ENCODE measurements at regions not wholly inside any gene's neighbourhood (a gene's known extent, or its start where the extent isn't known, plus 50 kb on each side); places are given as distances from the start of the nearest gene placed in this dataset.

DNA sequence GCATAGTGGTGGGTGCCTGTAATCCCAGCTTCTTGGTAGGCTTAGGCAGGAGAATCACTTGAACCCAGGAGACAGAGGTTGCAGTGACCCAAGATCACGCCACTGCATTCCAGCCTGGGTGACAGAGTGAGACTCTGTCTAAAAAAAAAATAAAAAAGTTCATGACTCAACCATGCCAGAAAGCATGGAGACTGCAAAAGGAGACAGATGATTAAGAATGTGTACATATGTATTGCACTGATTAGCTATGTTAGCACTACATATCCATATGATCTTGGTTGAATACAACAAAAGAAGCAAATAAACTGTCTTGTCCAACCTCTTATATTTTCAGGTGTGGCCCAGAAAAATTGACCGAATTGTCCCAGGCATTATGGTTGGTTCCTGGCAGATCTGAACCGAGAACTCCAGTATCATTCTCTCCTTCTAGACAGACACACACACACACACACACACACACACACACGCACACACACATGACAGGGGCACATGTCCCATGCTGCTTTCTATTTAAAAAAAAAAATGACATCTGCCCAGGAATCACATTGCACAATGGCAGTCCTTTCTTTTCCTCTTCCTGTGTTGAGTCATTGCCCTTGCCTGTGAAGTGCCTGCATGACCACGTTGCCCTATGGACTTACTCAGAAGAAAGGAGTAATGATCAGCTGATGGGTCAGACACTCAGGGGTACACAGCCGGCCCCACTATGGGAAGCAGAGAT, 65.6 kb downstream of the MYCN start:
- Histone ChIP-seq H4K5ac (ENCODE audit: low read depth, low read length) (no peak overlapping the region), H2BK20ac (ENCODE audit: low read depth, low read length) (no peak overlapping the region), H2AFZ (replicated peaks; ENCODE audit: low read length, poor library complexity) (no peak overlapping the region), H2BK120ac (ENCODE audit: low read depth, low read length) (no peak overlapping the region), H2AK5ac (ENCODE audit: low read depth, low read length) (no peak overlapping the region), H2AK9ac (replicated peaks; ENCODE audit: low read depth, low read length, poor library complexity) (no peak overlapping the region), H3K36me3 (ENCODE audit: control insufficient read depth, insufficient read depth, low read length) (no peaks in the 10 kb centered on the region), H3K27ac (ENCODE audit: insufficient read depth, low read length) (no peak overlapping the region), H3K4me2 (ENCODE audit: low read depth, low read length) (no peak overlapping the region), H3K9me1 (ENCODE audit: insufficient read depth, low read length) (no peaks in the 10 kb centered on the region), H3K4ac (ENCODE audit: low read depth, low read length) (no peak overlapping the region), H2BK5ac (ENCODE audit: low read depth, low read length, poor library complexity, severe bottlenecking) (no peak overlapping the region), H3K23ac (ENCODE audit: low read depth, low read length) (no peak overlapping the region), H3K9ac (ENCODE audit: low read depth, low read length) (no peak overlapping the region), H3K4me1 (ENCODE audit: control insufficient read depth, insufficient read depth, low read length) (no peaks in the 10 kb centered on the region), H3K4me3 (ENCODE audit: insufficient read depth, low read depth, low read length) (no peak overlapping the region), H3K79me1 (ENCODE audit: low read depth in 1 of 2, low read length in 2 of 2) (no peaks in the 10 kb centered on the region), H3K27me3 (ENCODE audit: control insufficient read depth, insufficient read depth, low read length) (no peaks in the 10 kb centered on the region), H3K56ac (ENCODE audit: extremely low read depth, insufficient read depth, low read length) (no peak overlapping the region), H4K8ac (ENCODE audit: low read depth in 2 of 2, low read length in 2 of 2) (no peak overlapping the region), H3K14ac (replicated peaks; ENCODE audit: low read depth, low read length) (no peak overlapping the region), H4K91ac (ENCODE audit: insufficient read depth, low read depth, low read length) (no peak overlapping the region), H4K20me1 (ENCODE audit: insufficient read depth, low read length) (no peaks in the 10 kb centered on the region), H2BK15ac (ENCODE audit: low read depth, low read length) (no peak overlapping the region), H3K9me3 (ENCODE audit: control insufficient read depth, insufficient read depth, low read length) (peaks cover 27% of the 10 kb centered on the region), H3K18ac (ENCODE audit: low read depth, low read length) (no peak overlapping the region)
- in situ Hi-C loops (cut with MboI; ENCODE audit: low sequenced_read_pairs) = no loop called here
- ChIA-PET POLR2A (ENCODE audit: unreplicated experiment) (no interaction called here), CTCF (no interaction called here)
- DNase-seq = no peak
- ATAC-seq (ENCODE audit: low read depth) = no peak
- no TSS peak for BruUV-seq (replicated peaks)
- intact Hi-C loops (cut with micrococcal nuclease) = no loop called here
- WGBS, 2 experiments (ENCODE audit: extremely low coverage in 2 of 2, insufficient read length in 1 of 2) = 100% methylated on average over 1 of the region's 6 CpGs; no CpG with 5 or more reads in 1 of the 2 experiments
- TF ChIP-seq SMC3 (IDR thresholded peaks at IDR 0.05; ENCODE audit: low read depth, low read length) (no peak), CEBPB (IDR thresholded peaks at IDR 0.05; ENCODE audit: low read depth, low read length) (no peak), CHD1 (IDR thresholded peaks at IDR 0.05; ENCODE audit: low read depth, low read length) (no peak), RAD21 (IDR thresholded peaks at IDR 0.05; ENCODE audit: low read length) (no peak), RFX5 (IDR thresholded peaks at IDR 0.05; ENCODE audit: low read depth, low read length) (no peak), POLR2A (IDR thresholded peaks at IDR 0.05; ENCODE audit: low read depth, low read length) (no peak), RCOR1 (IDR thresholded peaks at IDR 0.05; ENCODE audit: insufficient replicate concordance, low read length) (no peak), MXI1 (IDR thresholded peaks at IDR 0.05; ENCODE audit: borderline replicate concordance, low read depth, low read length) (no peak), NFE2L2 (IDR thresholded peaks at IDR 0.05; ENCODE audit: low read depth, low read length) (no peak), BHLHE40 (IDR thresholded peaks at IDR 0.05; ENCODE audit: low read depth, low read length) (no peak), MAZ (IDR thresholded peaks at IDR 0.05; ENCODE audit: borderline replicate concordance, low read depth, low read length) (no peak)
- TF ChIP-seq, protein P1, sequence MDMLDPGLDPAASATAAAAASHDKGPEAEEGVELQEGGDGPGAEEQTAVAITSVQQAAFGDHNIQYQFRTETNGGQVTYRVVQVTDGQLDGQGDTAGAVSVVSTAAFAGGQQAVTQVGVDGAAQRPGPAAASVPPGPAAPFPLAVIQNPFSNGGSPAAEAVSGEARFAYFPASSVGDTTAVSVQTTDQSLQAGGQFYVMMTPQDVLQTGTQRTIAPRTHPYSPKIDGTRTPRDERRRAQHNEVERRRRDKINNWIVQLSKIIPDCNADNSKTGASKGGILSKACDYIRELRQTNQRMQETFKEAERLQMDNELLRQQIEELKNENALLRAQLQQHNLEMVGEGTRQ (IDR thresholded peaks at IDR 0.05; ENCODE audit: low read depth, low read length) = no peak
- TF ChIP-seq, protein P2, sequence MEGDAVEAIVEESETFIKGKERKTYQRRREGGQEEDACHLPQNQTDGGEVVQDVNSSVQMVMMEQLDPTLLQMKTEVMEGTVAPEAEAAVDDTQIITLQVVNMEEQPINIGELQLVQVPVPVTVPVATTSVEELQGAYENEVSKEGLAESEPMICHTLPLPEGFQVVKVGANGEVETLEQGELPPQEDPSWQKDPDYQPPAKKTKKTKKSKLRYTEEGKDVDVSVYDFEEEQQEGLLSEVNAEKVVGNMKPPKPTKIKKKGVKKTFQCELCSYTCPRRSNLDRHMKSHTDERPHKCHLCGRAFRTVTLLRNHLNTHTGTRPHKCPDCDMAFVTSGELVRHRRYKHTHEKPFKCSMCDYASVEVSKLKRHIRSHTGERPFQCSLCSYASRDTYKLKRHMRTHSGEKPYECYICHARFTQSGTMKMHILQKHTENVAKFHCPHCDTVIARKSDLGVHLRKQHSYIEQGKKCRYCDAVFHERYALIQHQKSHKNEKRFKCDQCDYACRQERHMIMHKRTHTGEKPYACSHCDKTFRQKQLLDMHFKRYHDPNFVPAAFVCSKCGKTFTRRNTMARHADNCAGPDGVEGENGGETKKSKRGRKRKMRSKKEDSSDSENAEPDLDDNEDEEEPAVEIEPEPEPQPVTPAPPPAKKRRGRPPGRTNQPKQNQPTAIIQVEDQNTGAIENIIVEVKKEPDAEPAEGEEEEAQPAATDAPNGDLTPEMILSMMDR (conservative IDR thresholded peaks at IDR 0.05; ENCODE audit: low read depth, low read length) = no peak
- dilution Hi-C loops (cut with HindIII; ENCODE audit: low sequenced_read_pairs, unreplicated experiment) = no loop called here

Data from IMR-90 (cell line).